ENCODE measurements at regions not wholly inside any gene's neighbourhood (a gene's known extent, or its start where the extent isn't known, plus 50 kb on each side); places are given as distances from the start of the nearest gene placed in this dataset.
"Not testable (repeated sequence)": the region's sequence is repeated elsewhere in the genome, so short reads cannot be mapped to it uniquely, and the experiment has no call there.

- DNase-seq, result not testable (repeated sequence)
Observed at GRCh38 chr2:5206742-5207141, 485.4 kb upstream of the SOX11 start.

- no peak for DNase-seq
Observed at GRCh38 chr2:5215989-5216607, 476.1 kb upstream of the SOX11 start.

- no peak for DNase-seq
Observed at GRCh38 chr2:5227062-5227699, 465.0 kb upstream of the SOX11 start.

GRCh38 chr2:5229574-5229973 is 462.6 kb upstream of the SOX11 start:
- DNase-seq, result no peak

- no peak for DNase-seq
Observed at GRCh38 chr2:5230444-5230843, 461.7 kb upstream of the SOX11 start.

DNA sequence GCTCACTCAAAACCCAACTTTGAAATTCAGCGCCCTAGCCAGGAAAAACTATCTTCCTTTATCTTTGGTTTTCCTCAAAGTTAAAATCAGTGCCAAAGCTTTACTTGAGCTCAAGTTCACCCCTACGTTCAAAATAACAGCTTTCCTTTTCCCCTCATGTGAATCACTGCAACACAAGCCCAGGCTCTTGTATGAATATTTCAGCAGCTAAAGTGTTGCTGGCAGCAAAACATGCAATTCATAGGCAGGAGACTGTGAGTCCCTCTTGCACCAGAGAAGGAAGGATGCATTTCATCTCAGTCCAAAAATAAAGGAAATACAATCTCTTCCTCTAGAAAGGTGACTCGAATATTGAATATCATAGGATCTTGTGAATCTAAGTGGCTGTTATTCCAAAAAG is 461.3 kb upstream of the SOX11 start:
- DNase-seq, result no peak

DNA sequence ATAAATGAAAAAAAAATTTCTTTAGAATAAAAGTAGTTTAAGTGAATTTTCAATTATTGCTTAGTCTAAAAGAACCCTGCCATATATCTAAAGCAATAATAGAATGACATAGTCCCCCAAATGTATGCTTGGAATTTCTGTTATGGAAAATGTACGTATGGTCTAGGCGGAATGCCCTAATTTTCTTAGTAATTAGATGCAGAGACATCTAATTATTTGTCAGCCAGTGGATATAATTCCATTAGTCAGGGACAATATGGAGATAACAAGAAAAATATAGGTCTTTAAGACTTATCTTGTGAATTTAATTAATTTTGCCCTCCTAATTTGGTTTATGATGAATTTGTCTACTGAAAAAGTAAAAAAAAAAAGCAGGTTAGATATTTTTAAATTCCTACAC is 460.9 kb upstream of the SOX11 start:
- no peak for DNase-seq

GRCh38 chr2:5234563-5234962 is 457.6 kb upstream of the SOX11 start:
- no peak for DNase-seq

- DNase-seq, result no peak
Observed at GRCh38 chr2:5235701-5236100, 456.5 kb upstream of the SOX11 start.

- DNase-seq, result no peak
Observed at GRCh38 chr2:5236249-5236648, 455.9 kb upstream of the SOX11 start.

- no peak for DNase-seq
Observed at GRCh38 chr2:5242751-5243150, 449.4 kb upstream of the SOX11 start.

DNA sequence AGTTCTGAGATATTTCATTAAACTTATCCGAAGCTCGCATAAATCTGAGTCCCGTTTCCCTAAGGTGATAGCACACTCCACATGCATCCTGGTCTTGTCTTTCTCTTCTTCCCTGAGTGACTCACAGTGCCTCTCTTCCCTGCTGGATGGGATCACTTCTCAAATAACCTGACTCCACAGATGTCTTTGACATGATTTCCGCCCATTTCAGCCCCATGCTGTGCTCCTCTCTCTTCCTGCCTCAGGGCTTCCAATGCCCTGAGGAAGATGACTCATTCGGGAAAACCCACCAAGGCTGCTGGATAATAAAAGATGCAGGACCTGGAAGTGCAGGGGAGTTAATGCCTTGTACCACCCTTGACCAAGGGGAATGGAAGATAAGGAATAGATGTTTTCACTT is 441.7 kb upstream of the SOX11 start:
- DNase-seq, result no peak

DNA sequence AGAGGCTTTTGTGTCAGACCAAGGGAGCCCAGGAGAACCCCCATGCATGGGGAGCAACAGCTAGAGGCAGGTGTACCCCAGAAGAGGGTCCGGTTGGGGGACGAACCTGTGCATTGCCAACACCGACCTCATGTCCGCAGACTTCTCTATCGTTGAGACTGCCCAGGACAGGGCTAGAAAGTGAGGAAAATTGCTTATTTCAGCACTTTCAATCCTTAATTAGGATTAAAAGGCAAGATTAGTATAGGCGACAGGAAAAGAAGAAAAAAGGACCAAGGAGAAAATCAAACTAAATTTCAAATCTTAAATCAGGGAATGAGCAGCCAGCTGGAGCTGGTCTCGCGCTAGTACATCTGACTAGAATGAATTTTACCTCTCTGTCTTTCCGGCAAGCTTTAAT is 438.9 kb upstream of the SOX11 start:
- no peak for DNase-seq

DNA sequence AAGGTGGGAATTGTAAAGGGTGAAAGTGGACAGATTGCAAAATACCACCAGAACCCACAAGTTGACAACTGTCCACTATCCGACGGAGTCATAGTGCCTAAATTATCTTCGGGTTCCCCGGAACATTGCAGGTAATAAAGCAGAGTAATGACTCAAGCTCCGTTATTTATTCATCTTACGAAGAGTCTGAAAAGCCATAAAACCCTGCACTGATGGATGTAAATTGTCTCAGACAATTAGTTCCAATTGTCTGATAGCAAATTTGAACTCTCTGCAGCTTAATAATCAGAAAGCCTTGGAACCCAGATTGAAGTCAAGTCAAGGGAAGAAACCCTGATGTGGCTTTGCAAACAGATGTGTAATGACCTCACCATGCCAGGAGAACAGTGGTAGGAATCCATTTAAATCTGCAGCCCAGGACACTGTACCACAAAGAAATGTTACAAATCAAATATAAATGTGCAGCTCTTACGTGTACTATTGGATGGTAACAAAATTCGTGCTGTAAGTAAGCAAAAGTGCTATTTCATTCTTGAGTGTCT is 437.3 kb upstream of the SOX11 start:
- no peak for DNase-seq

DNA sequence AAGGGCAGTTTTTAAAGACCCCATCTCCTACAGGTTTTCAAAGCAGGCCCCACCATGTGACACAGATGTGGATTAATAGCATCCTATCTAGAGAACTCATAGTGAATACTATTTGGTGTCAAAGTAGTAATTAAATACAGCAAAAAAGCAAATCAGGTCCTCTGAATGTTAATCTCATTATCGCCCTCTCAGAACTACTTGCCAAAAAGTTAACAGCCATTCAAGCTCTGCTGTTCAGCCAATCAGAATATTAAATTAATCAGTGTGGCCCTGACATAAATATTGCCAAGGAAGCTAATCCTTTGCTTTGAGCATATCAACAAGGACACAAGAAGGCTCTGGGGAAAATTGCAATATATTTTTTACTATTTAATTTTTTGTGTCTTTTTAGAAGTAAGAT is 428.9 kb upstream of the SOX11 start:
- DNase-seq, result no peak

DNA sequence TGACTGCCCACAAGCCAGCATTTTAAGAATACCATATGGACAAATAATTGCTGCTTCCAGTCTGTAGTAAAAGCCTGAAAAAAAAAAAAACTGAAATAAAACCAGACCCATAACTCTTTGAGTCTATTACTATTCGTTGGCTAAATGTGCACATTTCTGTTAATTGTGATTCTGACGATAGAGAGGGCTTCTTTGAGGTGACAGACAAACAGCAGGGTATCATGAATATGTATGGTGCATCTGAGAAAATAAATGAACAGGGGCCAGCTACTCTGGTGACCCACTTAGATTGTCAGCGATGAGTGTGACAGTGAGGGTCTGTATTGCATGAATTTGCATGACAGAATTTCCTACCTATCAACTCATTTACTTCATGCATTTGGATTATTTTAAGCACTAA is 427.8 kb upstream of the SOX11 start:
- DNase-seq, result no peak

DNA sequence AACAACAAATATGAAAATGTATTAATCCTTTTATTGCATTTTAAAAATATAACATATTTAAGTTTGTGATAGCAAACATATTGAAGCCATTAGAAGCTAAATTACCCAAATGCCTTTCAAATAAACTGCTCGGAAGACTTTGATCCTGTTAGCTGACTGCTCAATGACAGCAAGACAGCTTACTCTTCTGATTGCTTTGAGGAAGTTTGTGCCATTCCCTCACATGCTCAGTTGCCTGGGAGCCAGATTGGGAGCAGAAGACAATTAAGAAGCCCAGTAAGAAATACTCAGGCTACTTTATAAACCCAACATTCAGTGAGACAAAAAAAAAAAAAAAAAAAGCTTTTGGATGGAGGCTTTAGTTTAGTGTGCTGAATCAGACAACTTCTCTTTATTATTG is 407.1 kb upstream of the SOX11 start:
- DNase-seq, result no peak

DNA sequence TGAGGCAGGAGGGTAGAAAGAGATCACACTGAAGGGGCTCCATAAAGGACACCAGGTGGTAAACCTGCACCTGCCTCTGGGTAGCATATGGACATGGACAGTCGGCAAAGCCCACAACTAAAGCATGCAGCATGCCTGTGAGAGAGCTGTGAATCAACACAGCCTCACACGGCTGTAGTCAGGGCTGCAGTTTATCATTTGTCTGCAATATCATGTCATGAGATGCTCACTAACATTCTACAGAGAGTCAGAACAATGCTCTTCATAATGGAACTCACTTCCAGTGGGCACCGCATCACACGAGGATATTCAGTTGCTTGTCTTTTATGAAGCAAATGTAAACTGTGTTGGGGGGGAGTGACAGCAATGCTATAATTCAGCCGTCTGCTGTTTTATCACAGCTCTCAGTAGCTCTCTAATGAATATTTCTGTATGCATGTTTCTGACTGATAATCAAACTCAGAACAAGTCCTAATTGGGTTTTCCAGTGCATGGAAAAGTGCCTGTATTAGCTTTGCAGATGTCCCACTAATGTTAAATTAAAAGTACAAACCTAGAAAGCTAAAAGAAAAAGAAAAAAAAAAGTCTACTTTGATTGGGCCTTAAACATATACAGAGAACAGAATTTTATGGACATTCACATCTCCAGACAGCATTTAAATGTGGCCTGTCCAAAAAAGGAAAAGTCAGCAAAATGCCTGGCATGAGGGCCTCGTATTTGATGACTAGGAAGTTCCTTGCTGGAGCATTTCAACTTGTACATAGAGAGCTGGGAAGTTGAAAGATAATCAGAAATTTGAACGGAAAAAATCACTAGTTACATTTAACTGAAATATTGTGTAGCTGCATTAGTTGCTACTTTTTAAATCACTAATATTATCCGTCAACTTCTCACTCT is 406.1 kb upstream of the SOX11 start:
- DNase-seq, result no peak

DNA sequence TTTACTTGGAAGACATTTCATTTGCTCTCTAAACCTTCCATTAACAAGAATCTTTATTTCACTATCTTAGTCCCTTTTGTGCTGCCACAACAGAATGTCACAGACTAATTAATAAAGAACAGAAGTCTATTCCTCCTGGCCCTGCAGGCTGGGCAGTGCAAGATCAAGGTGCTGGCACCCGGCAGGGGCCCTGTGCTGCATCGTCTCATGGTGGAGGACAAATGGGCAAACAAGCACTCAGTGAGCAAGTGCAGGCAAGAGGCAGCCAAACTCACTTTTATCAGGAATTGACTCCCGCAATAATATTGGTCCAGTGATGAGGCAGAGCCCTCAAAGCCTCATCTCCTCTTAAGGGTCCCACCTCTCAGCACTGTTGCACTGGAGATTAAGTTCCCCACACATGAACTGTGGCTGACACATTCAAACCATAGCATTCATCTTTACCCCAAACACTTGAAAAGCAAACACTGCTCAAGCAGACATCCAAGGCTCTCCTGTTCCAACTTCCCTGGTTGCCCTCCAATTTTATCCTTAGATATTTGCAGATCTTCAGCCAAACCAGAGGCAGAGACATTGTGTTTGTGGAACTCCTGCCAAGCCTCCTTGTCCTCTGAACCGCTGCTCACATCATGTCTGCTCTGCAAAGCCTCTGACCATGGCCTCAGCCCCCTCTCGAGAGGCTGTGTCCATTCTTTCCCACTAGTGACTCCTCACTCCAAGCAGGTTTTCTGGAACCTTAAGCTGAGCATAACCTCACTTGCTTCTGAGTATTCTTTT is 404.4 kb upstream of the SOX11 start:
- no peak for DNase-seq

DNA sequence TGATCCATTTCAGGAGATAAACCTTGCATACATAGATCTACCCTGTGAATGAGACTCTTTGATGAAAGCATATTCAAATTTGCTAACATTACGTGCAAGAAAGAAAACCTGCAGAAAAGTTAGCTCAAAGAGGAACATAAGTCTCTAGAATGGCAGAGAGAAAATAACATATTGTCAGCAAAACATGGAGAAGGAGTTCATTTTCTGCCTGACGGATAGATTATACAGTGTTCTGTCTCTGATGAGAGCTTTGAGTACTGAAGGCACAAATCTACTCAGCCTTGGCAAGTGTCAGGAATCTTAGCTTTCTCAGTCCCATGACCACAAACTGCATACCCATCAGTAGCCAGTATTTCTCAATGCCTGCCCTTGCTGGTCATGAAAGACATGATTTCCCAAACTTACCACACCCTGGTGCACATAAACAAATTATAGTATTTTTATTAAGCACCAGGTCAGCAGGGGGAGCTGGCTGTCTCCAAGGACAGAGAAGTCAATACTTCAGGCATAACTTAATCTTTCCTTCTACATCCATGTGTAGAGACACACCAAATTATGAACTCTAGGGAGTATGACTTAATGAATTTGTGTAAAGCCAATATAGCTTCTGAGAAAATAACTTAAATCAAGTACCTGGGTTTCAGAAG is 401.2 kb upstream of the SOX11 start:
- no peak for DNase-seq

GRCh38 chr2:5304640-5305039 is 387.5 kb upstream of the SOX11 start:
- no peak for DNase-seq

DNA sequence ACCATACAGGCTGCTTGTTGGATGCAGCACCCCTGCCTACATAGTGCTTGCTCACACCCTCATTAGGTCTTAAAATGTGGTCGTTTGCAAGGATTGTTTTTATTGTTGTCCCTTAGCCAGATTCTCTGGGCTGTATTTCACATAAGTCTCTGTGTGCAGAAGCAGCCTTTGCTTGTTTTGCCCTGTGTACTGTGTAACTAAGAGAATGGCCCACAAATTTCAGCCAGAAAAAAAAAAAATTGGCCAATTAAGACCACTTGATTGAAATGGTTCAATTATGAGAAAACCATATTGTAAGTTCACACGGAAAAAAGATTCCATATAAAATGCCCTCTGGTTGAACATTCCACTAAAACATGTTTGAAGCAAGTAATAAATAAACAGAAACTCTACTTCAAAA is 377.1 kb upstream of the SOX11 start:
- no peak for DNase-seq

- no peak for DNase-seq
Observed at GRCh38 chr2:5315512-5315911, 376.7 kb upstream of the SOX11 start.
